ENCODE measurements at regions not wholly inside any gene's neighbourhood (a gene's known extent, or its start where the extent isn't known, plus 50 kb on each side); places are given as distances from the start of the nearest gene placed in this dataset.

- H3K4me3 ChIP-seq = no peak overlapping the region
- H3K4me1 Mint-ChIP-seq = peaks cover 5% of the 10 kb centered on the region
- no peaks in the 10 kb centered on the region for H3K79me2 ChIP-seq (replicated peaks; ENCODE audit: insufficient read depth)
- peak overlapping the region; percentile 41; the same call in 1 of the 2 replicates for H3K27ac Mint-ChIP-seq
- peaks cover 18% of the 10 kb centered on the region; the same call in 2 of the 3 replicates for H3K36me3 Mint-ChIP-seq (ENCODE audit: low read depth)
- no peak for ATAC-seq
- H3F3A ChIP-seq (replicated peaks; ENCODE audit: low read depth) = no peaks in the 10 kb centered on the region
- no peak overlapping the region for H2AFZ ChIP-seq
- H4K20me1 ChIP-seq (replicated peaks; ENCODE audit: insufficient read depth) = no peaks in the 10 kb centered on the region; the same call in 1 of the 2 replicates
- TF ChIP-seq EZH2phosphoT487 (IDR thresholded peaks at IDR 0.05; ENCODE audit: unreplicated experiment) = no peak
- TF ChIP-seq, protein P1, sequence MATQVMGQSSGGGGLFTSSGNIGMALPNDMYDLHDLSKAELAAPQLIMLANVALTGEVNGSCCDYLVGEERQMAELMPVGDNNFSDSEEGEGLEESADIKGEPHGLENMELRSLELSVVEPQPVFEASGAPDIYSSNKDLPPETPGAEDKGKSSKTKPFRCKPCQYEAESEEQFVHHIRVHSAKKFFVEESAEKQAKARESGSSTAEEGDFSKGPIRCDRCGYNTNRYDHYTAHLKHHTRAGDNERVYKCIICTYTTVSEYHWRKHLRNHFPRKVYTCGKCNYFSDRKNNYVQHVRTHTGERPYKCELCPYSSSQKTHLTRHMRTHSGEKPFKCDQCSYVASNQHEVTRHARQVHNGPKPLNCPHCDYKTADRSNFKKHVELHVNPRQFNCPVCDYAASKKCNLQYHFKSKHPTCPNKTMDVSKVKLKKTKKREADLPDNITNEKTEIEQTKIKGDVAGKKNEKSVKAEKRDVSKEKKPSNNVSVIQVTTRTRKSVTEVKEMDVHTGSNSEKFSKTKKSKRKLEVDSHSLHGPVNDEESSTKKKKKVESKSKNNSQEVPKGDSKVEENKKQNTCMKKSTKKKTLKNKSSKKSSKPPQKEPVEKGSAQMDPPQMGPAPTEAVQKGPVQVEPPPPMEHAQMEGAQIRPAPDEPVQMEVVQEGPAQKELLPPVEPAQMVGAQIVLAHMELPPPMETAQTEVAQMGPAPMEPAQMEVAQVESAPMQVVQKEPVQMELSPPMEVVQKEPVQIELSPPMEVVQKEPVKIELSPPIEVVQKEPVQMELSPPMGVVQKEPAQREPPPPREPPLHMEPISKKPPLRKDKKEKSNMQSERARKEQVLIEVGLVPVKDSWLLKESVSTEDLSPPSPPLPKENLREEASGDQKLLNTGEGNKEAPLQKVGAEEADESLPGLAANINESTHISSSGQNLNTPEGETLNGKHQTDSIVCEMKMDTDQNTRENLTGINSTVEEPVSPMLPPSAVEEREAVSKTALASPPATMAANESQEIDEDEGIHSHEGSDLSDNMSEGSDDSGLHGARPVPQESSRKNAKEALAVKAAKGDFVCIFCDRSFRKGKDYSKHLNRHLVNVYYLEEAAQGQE (IDR thresholded peaks at IDR 0.05; ENCODE audit: unreplicated experiment) = no peak
- no peak for TF ChIP-seq ZNF114 (CRISPR knock-in tag; IDR thresholded peaks at IDR 0.05)
- TF ChIP-seq JUNB (IDR thresholded peaks at IDR 0.05; ENCODE audit: unreplicated experiment) = no peak
- TF ChIP-seq ETS1 (IDR thresholded peaks at IDR 0.05) = no peak
- no peak for TF ChIP-seq POLR2AphosphoS5 (IDR thresholded peaks at IDR 0.05; ENCODE audit: low read depth)
- no peak overlapping the region for H3K27ac ChIP-seq (ENCODE audit: low read depth)
- H3K9me2 ChIP-seq (ENCODE audit: insufficient read depth) = no peaks in the 10 kb centered on the region
- no peaks in the 10 kb centered on the region for H3K9me3 Mint-ChIP-seq
- H3K4me3 Mint-ChIP-seq = no peak overlapping the region
- H3K36me3 ChIP-seq (ENCODE audit: insufficient read depth) = no peaks in the 10 kb centered on the region
- H3K27me3 Mint-ChIP-seq (ENCODE audit: insufficient read depth, low read depth, poor library complexity) = no peaks in the 10 kb centered on the region
- no peak overlapping the region for H3K4me2 ChIP-seq
- H3K27me3 ChIP-seq (ENCODE audit: insufficient read depth) = no peaks in the 10 kb centered on the region
- peaks cover 10% of the 10 kb centered on the region for H3K4me1 ChIP-seq (ENCODE audit: insufficient read depth)
- no peak for DNase-seq (ENCODE audit: low spot score)
Observed at GRCh38 chr14:71712478-71712877, 219.8 kb upstream of the RGS6 start.

GRCh38 chr14:71713016-71713415, 219.2 kb upstream of the RGS6 start:
- no peak for DNase-seq (ENCODE audit: low spot score)
- Histone ChIP-seq H4K20me1 (replicated peaks; ENCODE audit: insufficient read depth) (no peaks in the 10 kb centered on the region; the same call in 1 of the 2 replicates), H2AFZ (no peak overlapping the region), H3K79me2 (replicated peaks; ENCODE audit: insufficient read depth) (no peaks in the 10 kb centered on the region), H3K27me3 (ENCODE audit: insufficient read depth) (no peaks in the 10 kb centered on the region), H3K27ac (ENCODE audit: low read depth) (no peak overlapping the region), H3F3A (replicated peaks; ENCODE audit: low read depth) (no peaks in the 10 kb centered on the region), H3K4me2 (no peak overlapping the region), H3K4me1 (ENCODE audit: insufficient read depth) (peaks cover 10% of the 10 kb centered on the region), H3K4me3 (no peak overlapping the region), H3K36me3 (ENCODE audit: insufficient read depth) (no peaks in the 10 kb centered on the region), H3K9me2 (ENCODE audit: insufficient read depth) (no peaks in the 10 kb centered on the region)
- ATAC-seq = no peak
- Mint-ChIP-seq H3K9me3 (no peaks in the 10 kb centered on the region), H3K4me3 (no peak overlapping the region), H3K27ac (no peak overlapping the region), H3K36me3 (ENCODE audit: low read depth) (peaks cover 20% of the 10 kb centered on the region; the same call in 2 of the 3 replicates), H3K4me1 (peaks cover 5% of the 10 kb centered on the region), H3K27me3 (ENCODE audit: insufficient read depth, low read depth, poor library complexity) (no peaks in the 10 kb centered on the region)
- TF ChIP-seq ETS1 (IDR thresholded peaks at IDR 0.05) (no peak), EZH2phosphoT487 (IDR thresholded peaks at IDR 0.05; ENCODE audit: unreplicated experiment) (no peak), CREB1 (CRISPR knock-in tag; IDR thresholded peaks at IDR 0.05; ENCODE audit: low read depth) (no peak), STAT1 (IDR thresholded peaks at IDR 0.05; ENCODE audit: unreplicated experiment) (no peak), NANOG (IDR thresholded peaks at IDR 0.05; ENCODE audit: borderline replicate concordance) (no peak), ZNF114 (CRISPR knock-in tag; IDR thresholded peaks at IDR 0.05) (no peak), ZNF331 (CRISPR knock-in tag; IDR thresholded peaks at IDR 0.05; ENCODE audit: low read depth) (no peak), JUNB (IDR thresholded peaks at IDR 0.05; ENCODE audit: unreplicated experiment) (no peak)

All from GM23338 (cell line).